Ovary (tissue), 3 donors: ENCODE measurements at regions not wholly inside any gene's neighbourhood (a gene's known extent, or its start where the extent isn't known, plus 50 kb on each side); places are given as distances from the start of the nearest gene placed in this dataset.

ENCODE experiments used
- POLR2A ChIP-seq: fragments of 450-650 bp; IDR thresholded peaks from one replicate; pipeline ENCODE4 v1.6.1; 2017; ENCODE audit warnings: antibody characterized with exemption, mild to moderate bottlenecking, moderate library complexity
- TF ChIP-seq, protein P1 (sequence below), 3 donors: fragments of 450-650 bp in 2 of 3; fragments of 200-600 bp in 1 of 3; IDR thresholded peaks; one replicate each; pipeline versions ENCODE4 v1.5.1 to v1.8.0; 2016 to 2022; ENCODE audit warnings: antibody characterized with exemption in 3 of 3, mild to moderate bottlenecking in 1 of 3
- donor health status: DM: no; HTN: no; CAD: no.

DNA sequence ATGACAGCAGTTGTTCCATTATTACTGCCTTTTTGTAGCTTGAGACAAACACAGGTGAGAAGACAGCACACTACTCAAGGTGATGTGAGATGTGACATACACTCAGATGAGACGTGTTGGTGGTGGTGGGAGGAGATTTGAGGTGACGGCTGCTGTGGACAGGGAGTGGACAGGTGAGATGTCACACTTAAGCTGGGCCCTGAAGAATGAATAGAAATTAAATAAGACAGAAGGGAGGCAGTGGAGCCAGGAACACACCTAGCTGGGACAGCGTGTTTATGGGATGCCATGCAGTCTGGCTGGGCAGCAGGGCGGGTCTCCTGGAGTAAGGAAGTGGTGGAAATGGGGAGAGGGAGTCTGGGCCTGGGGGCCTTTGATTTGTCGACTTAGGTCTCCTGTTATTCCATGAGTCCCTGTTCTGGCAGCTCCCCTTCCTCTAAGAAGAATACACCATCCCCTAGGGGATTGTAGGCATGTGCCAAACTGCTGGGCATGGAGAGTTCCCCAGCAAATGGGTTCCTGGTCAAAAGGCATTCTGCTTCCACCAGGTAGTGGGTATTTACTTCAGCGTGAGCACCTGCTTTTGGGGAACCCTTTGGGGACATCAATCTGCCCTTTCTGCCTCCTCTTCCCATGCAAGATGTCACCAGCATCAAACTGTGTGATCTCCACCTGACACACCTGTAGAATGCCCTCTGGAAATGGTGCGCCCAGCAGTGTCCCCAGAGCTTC is 71.2 kb upstream of the ESRRB start:
- TF ChIP-seq, protein P1, sequence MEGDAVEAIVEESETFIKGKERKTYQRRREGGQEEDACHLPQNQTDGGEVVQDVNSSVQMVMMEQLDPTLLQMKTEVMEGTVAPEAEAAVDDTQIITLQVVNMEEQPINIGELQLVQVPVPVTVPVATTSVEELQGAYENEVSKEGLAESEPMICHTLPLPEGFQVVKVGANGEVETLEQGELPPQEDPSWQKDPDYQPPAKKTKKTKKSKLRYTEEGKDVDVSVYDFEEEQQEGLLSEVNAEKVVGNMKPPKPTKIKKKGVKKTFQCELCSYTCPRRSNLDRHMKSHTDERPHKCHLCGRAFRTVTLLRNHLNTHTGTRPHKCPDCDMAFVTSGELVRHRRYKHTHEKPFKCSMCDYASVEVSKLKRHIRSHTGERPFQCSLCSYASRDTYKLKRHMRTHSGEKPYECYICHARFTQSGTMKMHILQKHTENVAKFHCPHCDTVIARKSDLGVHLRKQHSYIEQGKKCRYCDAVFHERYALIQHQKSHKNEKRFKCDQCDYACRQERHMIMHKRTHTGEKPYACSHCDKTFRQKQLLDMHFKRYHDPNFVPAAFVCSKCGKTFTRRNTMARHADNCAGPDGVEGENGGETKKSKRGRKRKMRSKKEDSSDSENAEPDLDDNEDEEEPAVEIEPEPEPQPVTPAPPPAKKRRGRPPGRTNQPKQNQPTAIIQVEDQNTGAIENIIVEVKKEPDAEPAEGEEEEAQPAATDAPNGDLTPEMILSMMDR (IDR thresholded peaks at IDR 0.05): no peak
- no peak for TF ChIP-seq POLR2A
